CD4-positive, alpha-beta T cell treated with Interleukin-17A for 1 hour (primary cell): ENCODE measurements at regions not wholly inside any gene's neighbourhood (a gene's known extent, or its start where the extent isn't known, plus 50 kb on each side); places are given as distances from the start of the nearest gene placed in this dataset.
"Not testable (repeated sequence)": the region's sequence is repeated elsewhere in the genome, so short reads cannot be mapped to it uniquely, and the experiment has no call there.

Source experiments
- DNase-seq: peaks from one replicate; pipeline ENCODE4 v3.0.0-alpha.2; 2020

- DNase-seq, result no peak
Measured at GRCh38 chr6:138666636-138667035, 106.9 kb upstream of the CCDC28A start.

DNA sequence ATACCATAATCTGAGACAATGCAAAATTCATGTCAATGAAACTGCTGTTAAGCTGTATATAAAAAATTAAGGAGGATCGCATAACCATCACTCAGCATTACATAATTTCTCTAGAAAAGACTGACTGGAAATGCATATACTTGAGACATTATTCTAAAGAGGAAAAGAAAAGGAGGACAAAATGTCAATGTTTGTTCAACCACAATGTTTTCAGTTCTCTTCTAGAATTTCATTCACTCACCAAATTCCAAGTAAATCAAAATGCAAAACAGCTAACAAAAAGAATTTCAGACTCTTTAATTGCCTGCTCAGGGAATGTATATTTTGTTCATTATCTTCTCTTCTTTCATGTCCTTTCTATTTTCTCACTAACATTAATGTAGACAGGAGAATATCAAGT, 106.2 kb upstream of the CCDC28A start:
- no peak for DNase-seq

DNA sequence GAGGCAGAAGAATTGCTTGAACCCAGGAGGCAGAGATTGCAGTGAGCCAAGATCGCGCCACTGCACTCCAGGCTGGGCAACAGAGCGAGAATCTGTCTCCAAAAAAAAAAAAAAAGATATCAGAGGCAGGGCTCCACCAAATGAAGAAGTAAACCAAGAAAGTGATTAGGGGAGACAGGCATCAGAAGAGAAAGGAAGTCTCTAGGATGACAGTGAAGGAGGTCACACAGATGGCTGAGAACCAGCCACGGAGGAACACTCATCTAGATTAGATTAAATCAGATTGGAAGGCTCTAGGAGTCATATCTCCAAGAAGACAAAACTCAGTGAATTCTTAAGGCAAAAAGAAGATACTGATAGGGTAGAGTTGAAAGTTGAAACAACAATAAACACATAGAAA, 102.2 kb upstream of the CCDC28A start:
- DNase-seq, result no peak

DNA sequence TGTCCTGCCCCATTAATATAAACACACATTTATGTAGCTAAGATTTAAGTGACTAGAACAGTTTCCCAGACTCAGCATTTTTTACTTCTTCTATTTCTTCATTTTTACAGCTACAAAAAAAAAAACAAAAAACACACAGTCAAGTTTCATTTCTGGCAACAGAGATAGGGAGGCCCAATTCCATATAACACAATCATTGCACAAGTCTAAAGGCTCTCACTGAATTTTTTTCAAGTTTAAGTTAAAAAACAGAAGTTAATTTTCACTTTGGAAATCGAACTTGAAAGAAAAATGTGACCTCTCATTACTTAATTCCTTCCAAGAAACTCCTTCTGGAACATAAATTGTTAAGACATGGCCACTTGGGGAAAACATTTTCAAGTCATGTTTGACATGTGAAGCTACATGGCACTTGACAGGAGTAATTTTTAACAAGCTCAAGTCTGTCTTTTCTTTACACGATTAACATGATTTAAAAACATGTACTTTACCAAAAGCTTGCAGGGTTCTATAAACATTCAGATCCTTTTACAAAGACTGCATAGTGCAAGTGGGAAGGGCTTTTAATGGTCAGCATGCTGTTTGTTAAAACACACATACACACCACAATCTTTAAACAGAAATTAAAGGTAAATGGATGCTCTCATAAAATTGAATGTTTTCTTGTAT, 100.1 kb upstream of the CCDC28A start:
- no peak for DNase-seq

- DNase-seq, result not testable (repeated sequence)
Measured at GRCh38 chr6:138674444-138674843, 99.1 kb upstream of the CCDC28A start.

DNA sequence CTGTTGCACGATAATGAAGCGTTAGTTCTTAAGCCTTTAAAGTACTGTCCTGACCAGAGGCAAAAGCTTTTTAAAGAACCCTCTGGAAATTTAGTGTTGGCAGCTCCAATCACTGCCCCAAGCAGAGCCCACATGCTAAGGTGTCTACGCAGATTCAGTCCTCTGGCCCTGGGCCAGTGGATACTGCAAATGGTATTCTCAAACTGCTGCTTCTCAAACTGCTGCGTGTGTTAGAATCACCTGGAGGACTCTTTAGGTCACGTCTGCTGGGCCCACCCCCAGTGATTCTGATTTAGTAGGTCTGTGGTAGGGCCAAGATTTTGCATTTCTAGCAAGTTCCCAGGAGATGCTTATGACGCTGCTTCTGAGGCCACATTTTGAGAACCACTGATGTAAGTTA, 96.0 kb upstream of the CCDC28A start:
- DNase-seq, result no peak

- no peak for DNase-seq
Measured at GRCh38 chr6:138678168-138678567, 95.4 kb upstream of the CCDC28A start.

DNA sequence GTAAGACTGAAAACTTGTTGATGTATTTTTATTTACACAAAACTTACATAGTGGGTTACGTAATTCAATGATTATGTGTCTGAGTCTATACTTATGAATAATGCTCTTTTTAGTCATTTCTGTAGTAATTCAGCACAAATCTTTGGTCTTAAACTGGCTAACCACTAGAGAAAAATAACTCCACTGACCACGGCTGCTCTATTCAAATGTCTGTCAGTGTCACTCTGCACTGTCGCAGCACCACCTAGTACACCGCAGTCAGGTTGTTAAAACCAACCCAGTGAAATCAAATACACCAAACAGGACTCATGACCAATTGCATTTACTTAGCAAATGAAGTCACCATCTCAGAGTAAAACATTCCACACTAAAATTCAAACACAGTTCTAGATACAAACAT, 93.5 kb upstream of the CCDC28A start:
- no peak for DNase-seq

GRCh38 chr6:138681627-138682026, 91.9 kb upstream of the CCDC28A start:
- DNase-seq, result no peak

DNA sequence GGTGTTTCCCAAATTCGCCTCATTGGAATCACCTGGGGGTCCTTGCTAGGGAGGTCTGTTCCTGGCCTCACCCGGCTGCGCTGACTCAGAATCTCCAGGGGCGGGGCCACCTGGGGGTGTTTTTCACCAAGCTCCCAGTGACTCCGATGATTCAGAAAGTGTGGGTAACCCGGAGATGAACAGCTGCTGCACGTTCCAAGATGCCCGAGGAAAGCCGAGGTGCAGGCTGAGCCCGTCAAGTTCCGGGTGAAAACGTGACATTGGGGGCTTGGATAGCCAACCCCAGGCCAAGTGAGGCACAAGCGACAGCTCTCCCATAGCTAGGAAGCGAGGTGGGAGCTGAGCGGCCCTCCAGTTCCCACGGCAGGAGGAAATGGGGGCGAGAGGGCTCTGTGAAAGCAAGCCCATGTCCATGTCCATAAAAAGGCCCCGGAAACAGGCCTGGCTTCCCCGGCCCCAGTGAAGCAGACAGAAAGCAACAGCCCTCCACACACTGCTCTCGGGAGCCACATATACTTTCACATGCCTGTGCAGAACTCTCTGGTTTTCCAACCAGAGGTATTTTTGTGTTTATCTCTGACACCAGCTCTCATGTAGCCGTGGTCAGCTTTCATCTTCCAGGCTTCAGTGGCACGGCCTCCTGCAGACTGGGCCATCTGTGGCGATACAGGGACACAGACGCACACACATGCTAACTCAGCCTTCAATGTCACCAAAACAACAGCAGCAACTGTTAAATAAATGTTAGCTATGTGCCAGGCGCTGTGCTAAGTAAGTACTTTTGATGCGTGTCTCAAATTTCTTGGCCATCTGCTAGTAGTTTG, 90.7 kb upstream of the CCDC28A start:
- no peak for DNase-seq

GRCh38 chr6:138685257-138685656, 88.3 kb upstream of the CCDC28A start:
- DNase-seq, result no peak

DNA sequence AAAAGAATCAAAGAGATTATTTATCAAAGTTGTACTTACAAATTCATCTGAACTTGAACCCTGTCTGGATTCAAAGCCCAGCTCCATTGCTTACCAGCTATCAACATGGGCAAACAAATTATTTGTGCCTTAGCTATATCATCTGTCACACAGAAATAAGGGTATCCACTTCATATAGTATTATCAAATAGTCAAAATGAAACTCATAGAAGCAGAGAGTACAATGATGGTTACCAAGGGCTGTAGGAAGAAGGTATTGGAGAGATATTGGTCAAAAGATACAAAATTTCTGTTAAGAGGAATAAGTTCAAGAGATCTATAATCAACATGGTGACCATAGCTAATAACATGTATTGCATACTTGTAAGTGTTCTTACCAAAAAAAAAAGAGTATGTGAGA, 87.8 kb upstream of the CCDC28A start:
- DNase-seq, result no peak

DNA sequence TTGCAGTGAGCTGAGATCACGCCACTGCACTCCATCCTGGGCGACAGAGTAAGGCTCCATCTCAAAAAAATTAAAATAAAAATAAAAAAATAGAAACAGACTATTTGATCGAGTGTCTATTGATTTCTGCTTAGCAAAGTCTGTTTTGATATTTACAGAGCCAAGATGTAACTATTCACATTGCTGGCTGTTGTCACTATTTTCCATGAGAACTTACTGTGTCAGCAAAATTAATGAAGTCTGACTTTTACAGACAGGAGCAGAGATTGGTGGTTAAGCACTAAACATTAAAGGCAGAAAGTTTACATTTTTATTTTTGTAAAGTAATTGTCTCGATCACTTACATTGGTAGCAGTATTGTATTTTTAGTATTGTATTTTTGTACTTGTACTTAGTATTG, 85.0 kb upstream of the CCDC28A start:
- no peak for DNase-seq

DNA sequence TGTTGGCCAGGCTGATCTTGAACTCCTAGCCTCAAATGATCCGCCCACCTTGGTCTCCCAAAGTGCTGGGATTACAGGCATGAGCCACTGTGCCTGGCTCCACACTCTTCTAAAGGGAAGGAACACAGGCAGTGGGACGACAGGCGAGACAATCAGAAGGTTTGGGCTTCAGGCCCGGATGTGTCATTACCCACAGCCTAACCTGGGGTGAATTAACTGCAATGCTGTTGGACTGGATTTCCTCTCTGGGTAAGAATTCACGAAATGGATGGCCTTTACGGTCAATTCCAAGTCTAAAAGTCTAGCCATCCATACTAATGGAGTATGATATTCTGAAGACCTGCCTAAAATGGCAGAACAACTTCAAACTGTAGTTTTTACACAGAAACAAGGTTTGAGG, 83.7 kb upstream of the CCDC28A start:
- DNase-seq, result no peak

DNA sequence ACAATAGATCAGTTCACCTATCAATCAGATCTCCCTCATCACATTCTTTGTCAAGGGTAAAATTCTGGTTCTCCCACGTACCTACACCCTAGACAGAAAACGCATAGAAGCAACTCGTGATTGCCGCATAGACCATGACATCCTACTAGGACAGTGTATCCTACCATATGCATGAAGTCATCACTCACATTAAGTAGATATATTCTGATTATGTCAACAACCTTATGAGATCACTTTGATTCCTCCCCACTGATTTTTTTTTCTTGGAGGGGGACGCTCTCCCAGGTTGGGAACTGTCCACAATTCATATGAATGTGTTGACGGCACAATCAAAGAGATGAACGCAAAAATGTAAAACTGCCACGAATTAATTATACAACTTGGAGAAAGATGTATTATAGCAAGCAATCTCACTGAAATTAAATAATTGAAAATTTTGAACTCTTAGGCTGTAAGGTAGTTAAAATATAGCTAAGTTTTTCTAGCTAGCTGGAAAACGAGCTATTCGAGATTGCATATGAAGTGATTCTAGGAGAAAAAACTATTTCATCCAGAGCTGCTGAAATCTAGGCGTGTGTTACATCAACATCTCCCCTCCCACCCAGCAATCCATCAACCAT, 82.5 kb upstream of the CCDC28A start:
- DNase-seq, result no peak

GRCh38 chr6:138691595-138692057, 81.9 kb upstream of the CCDC28A start:
- peak; percentile 2 for DNase-seq

- DNase-seq, result peak; percentile 46
Measured at GRCh38 chr6:138692058-138692977, 81.3 kb upstream of the CCDC28A start.

DNA sequence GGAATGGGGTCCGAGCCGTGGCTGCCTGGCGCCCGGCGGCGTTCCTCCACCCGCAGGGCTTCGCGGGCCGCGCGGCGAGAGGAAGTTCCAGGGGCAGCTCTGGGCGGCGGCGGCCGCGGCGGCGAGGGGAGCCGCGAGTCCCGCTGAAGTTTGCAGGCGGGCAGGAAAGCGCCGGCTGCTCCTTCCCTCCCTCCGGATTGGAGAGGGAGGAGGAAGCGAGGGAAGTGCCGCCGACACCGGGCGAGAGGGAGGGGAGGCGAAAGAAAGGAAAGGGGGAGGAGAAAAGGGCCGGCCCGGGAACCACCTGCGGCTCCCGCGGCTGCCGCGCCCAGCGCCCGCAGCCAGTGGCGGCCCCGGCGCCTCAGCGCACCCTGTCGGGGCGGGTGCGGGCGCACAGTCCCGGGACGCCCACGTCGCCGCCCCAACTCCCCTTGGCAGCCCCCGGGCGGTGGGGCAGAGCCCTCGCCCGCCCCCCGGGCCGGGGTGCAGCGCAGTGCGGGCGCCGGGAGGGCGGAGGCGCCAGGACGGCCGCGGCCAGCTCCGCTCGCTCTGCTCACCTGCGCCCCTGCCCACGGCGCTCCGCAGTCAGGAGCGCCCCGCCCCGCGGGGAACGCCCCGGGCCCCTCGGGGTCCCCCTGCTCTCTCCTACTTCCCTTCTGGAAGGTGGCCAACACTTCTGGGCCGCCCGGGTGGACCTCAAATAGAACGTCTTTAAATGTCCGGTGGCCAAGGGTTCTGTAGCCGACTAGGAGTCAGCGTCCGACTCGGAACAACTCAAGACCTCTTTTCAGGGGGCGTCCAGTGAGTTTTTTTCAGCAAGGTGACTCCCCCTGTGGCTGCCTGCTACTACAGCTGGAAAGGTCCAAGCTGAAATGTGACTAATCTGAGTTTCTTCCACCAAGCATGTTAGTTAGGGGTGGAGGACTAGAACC, 80.3 kb upstream of the CCDC28A start:
- DNase-seq, result peak; percentile 34

DNA sequence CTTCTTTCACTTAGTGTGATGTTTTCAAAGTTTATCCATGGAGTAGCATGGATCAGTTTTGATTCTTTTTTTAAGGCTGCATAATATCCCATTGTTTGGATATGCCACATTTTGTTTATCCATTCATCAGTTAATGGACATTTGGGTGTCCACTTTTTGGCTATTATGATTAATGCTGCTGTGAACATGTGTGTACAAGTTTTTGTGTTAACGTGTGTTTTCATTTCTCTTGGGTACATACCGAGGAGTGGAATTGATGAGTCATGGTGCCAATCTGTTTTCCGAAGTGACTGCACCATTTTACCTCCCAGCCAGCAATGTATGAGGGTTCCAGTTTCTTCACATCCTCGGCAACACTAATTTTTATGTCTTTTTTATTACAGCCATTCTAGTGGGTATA, 78.4 kb upstream of the CCDC28A start:
- DNase-seq, result no peak

DNA sequence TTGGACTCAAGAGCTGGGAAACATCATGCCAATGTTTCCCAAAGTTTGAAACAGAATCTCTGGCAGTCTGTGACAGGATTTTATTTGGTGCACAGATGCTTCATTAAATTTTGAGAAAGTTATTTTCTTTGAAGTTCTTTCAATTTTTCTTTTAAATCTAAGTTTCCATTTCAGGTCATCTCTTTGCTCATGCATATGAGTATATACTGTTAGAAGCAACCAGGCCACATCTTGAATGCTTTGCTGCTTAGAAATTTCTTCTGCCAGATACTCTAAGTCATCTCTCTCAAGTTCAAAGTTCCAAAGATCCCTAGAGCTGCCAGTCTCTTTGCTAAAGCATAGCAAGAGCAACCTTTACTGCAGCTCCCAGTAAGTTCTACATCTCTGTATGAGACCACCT, 59.1 kb upstream of the CCDC28A start:
- DNase-seq, result no peak

DNA sequence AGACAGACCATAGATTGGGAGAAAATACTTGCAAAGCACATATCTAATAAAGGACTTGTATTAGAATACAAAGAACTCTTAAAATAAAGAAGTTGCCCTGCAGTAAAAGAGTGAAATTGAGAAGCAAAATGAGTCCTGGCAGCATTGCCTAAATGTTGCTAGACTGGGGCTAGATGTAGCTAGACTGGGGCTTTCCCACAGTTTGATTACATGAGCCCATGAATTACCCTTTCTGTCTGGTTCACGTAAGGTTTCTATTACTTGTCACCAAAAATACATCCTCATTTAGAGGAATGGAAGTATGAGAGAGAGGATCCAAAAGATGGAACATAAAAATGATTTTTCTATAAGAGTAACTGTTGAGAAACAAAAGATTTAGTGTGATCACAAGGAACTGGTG, 57.6 kb upstream of the CCDC28A start:
- DNase-seq, result no peak
